ENCODE measurements at regions not wholly inside any gene's neighbourhood (a gene's known extent, or its start where the extent isn't known, plus 50 kb on each side); places are given as distances from the start of the nearest gene placed in this dataset.

- Histone ChIP-seq H3K4me1 (ENCODE audit: control insufficient read depth, insufficient read depth, low read length) (peaks cover 5% of the 10 kb centered on the region), H3K9ac (ENCODE audit: low read depth, low read length) (no peak overlapping the region), H3K27me3 (ENCODE audit: control insufficient read depth, insufficient read depth, low read length) (no peaks in the 10 kb centered on the region), H3K36me3 (ENCODE audit: control insufficient read depth, insufficient read depth, low read length) (no peaks in the 10 kb centered on the region), H3K4me3 (ENCODE audit: low read depth, low read length) (no peak overlapping the region), H3K9me3 (ENCODE audit: control insufficient read depth, insufficient read depth, low read length) (no peaks in the 10 kb centered on the region)
These were observed 265.3 kb upstream of the TCF4 start for GRCh38 chr18:55853268-55853667.

- Histone ChIP-seq H3K27me3 (ENCODE audit: control insufficient read depth, insufficient read depth, low read length) (no peaks in the 10 kb centered on the region), H3K4me1 (ENCODE audit: control insufficient read depth, insufficient read depth, low read length) (no peaks in the 10 kb centered on the region), H3K9ac (ENCODE audit: low read depth, low read length) (no peak overlapping the region), H3K36me3 (ENCODE audit: control insufficient read depth, insufficient read depth, low read length) (no peaks in the 10 kb centered on the region), H3K9me3 (ENCODE audit: control insufficient read depth, insufficient read depth, low read length) (no peaks in the 10 kb centered on the region), H3K4me3 (ENCODE audit: low read depth, low read length) (no peak overlapping the region)
These were observed 262.9 kb upstream of the TCF4 start for GRCh38 chr18:55850904-55851303.

DNA sequence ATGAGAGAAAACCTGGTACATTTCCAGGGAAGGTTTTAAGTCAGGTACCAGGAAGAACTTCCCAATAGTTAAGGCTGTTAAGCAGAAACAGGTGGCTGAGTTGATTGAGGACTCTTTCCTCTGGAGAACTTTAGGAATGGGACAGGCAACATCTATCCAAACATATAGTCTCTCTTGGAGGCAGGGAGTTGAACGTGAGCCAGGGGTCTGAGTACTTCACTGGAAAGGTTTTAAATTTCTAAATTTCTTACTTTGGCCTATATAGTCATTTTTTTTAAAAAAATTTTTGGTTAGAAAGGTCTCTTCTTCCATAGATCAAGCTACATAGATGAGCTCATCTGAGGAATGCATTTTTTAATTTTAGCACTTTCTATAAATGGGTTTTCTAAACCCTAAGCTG, 261.4 kb upstream of the TCF4 start:
- H3K9ac ChIP-seq (ENCODE audit: low read depth, low read length), result no peak overlapping the region
- no peaks in the 10 kb centered on the region for H3K9me3 ChIP-seq (ENCODE audit: control insufficient read depth, insufficient read depth, low read length)
- H3K27me3 ChIP-seq (ENCODE audit: control insufficient read depth, insufficient read depth, low read length), result no peaks in the 10 kb centered on the region
- H3K36me3 ChIP-seq (ENCODE audit: control insufficient read depth, insufficient read depth, low read length), result no peaks in the 10 kb centered on the region
- H3K4me1 ChIP-seq (ENCODE audit: control insufficient read depth, insufficient read depth, low read length), result peaks cover 1% of the 10 kb centered on the region
- H3K4me3 ChIP-seq (ENCODE audit: low read depth, low read length), result no peak overlapping the region

DNA sequence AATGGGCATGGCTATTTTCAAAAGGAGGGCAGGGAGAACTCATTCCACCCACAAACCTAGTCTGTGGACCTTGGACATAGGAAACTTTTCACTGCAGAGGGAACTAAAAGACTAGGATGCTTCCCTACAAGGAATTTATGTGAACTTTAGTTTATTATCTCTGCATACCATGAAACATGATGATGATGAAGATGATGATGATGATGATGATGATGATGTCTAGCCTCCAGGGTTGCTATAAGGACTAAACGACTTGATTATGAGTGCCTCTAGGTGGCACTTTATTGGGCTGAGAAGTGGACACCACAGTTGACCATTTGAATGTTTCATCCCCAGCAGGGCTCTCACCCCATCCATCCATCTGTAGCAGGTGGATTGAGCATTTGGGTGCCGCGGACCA, 260.0 kb upstream of the TCF4 start:
- Histone ChIP-seq H3K9me3 (ENCODE audit: control insufficient read depth, insufficient read depth, low read length) (no peaks in the 10 kb centered on the region), H3K4me1 (ENCODE audit: control insufficient read depth, insufficient read depth, low read length) (peaks cover 2% of the 10 kb centered on the region), H3K9ac (ENCODE audit: low read depth, low read length) (no peak overlapping the region), H3K27me3 (ENCODE audit: control insufficient read depth, insufficient read depth, low read length) (no peaks in the 10 kb centered on the region), H3K36me3 (ENCODE audit: control insufficient read depth, insufficient read depth, low read length) (no peaks in the 10 kb centered on the region), H3K4me3 (ENCODE audit: low read depth, low read length) (no peak overlapping the region)

DNA sequence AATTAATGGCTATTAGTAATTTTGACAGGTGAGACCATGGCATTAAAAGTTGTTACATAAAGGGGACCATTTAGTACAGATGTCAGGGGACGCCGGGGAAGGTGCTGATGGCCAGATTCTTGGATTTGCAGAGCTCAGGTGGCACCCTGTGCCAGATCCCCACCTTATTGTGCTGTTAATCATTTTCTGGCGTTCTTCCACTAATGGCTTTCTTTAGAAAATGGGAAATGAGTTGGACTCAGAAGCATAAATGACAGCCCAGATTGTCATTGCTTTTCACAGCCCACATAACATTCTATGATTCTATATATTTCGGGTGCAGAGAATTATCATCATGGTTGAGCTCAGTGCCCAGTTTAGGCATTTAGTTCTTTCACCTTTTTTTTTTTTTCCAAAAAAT, 257.2 kb upstream of the TCF4 start:
- H3K9me3 ChIP-seq (ENCODE audit: control insufficient read depth, insufficient read depth, low read length), result no peaks in the 10 kb centered on the region
- H3K4me3 ChIP-seq (ENCODE audit: low read depth, low read length), result no peak overlapping the region
- H3K4me1 ChIP-seq (ENCODE audit: control insufficient read depth, insufficient read depth, low read length), result peaks cover 2% of the 10 kb centered on the region
- H3K36me3 ChIP-seq (ENCODE audit: control insufficient read depth, insufficient read depth, low read length), result no peaks in the 10 kb centered on the region
- no peak overlapping the region for H3K9ac ChIP-seq (ENCODE audit: low read depth, low read length)
- no peaks in the 10 kb centered on the region for H3K27me3 ChIP-seq (ENCODE audit: control insufficient read depth, insufficient read depth, low read length)

GRCh38 chr18:55844382-55844781, 256.4 kb upstream of the TCF4 start:
- Histone ChIP-seq H3K36me3 (ENCODE audit: control insufficient read depth, insufficient read depth, low read length) (peaks cover 3% of the 10 kb centered on the region), H3K27me3 (ENCODE audit: control insufficient read depth, insufficient read depth, low read length) (no peaks in the 10 kb centered on the region), H3K9me3 (ENCODE audit: control insufficient read depth, insufficient read depth, low read length) (no peaks in the 10 kb centered on the region), H3K4me1 (ENCODE audit: control insufficient read depth, insufficient read depth, low read length) (peaks cover 2% of the 10 kb centered on the region), H3K9ac (ENCODE audit: low read depth, low read length) (no peak overlapping the region), H3K4me3 (ENCODE audit: low read depth, low read length) (no peak overlapping the region)

GRCh38 chr18:55841314-55841713, 253.3 kb upstream of the TCF4 start:
- Histone ChIP-seq H3K4me3 (ENCODE audit: low read depth, low read length) (no peak overlapping the region), H3K4me1 (ENCODE audit: control insufficient read depth, insufficient read depth, low read length) (peaks cover 2% of the 10 kb centered on the region), H3K36me3 (ENCODE audit: control insufficient read depth, insufficient read depth, low read length) (peaks cover 3% of the 10 kb centered on the region), H3K9ac (ENCODE audit: low read depth, low read length) (no peak overlapping the region), H3K9me3 (ENCODE audit: control insufficient read depth, insufficient read depth, low read length) (no peaks in the 10 kb centered on the region), H3K27me3 (ENCODE audit: control insufficient read depth, insufficient read depth, low read length) (no peaks in the 10 kb centered on the region)

DNA sequence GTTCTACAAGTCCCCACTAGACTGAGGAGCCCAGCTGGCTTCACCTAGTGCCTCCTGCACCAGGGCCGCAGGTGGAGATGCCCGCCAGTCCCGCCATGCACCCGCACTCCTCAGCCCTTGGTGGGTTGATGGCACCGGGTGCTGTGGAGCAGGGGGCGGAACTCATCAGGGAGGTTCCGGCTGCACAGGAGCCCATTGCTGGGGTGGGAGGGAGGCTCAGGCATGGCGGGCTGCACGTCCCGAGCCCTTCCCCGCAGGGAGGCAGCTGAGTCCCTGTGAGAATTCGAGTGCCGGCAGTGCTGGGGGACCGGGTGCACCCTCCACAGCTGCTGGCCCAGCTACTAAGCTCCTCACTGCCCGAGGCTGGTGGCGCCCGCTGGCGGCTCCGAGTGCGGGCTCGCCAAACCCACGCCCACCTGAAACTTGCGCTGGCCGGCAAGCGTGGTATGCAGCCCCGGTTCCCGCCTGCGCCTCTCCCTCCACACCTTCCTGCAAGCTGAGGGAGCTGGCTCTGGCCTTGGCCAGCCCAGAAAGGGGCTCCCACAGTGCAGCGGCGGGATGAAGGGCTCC, 252.7 kb upstream of the TCF4 start:
- Histone ChIP-seq H3K9me3 (ENCODE audit: control insufficient read depth, insufficient read depth, low read length) (no peaks in the 10 kb centered on the region), H3K4me1 (ENCODE audit: control insufficient read depth, insufficient read depth, low read length) (peaks cover 2% of the 10 kb centered on the region), H3K27me3 (ENCODE audit: control insufficient read depth, insufficient read depth, low read length) (no peaks in the 10 kb centered on the region), H3K4me3 (ENCODE audit: low read depth, low read length) (no peak overlapping the region), H3K9ac (ENCODE audit: low read depth, low read length) (no peak overlapping the region), H3K36me3 (ENCODE audit: control insufficient read depth, insufficient read depth, low read length) (peaks cover 3% of the 10 kb centered on the region)

DNA sequence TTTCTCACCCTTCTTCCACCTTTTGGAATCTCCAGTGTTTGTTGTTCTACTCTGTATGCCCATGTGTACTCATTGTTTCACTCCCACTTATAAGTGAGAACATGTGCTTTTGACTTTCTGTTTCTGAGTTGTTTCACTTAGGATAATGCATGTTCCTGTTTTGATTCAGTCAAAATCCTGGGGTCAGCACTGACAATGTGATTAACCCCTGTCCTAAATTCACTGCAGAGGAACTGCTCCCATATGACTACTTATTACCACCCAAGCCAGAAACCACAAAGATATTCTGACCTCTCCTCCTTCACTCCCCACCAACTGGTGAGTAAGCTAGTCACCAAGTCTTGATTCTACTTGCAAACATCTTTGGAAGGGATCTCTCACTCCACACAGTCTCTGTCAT, 251.4 kb upstream of the TCF4 start:
- H3K9ac ChIP-seq (ENCODE audit: low read depth, low read length), result no peak overlapping the region

DNA sequence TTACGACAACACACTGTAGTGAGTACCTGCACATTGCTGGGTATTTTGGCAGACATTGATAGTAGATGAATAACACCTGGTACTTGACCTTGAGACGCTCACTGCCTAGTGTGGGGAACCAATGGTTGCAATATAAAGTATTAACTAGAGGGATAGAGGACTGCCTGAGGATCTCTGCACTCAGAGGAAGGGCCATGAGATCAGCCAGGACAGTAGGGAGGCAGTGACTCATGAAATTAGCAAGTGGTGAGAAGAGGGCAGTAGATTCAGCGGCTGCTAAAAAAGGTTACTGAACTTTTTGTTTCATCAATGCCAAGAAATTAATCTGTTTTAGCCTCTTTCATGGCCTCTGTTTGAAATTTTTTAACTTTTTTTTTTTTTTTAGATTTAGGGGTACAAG, 250.8 kb upstream of the TCF4 start:
- Histone ChIP-seq H3K36me3 (ENCODE audit: control insufficient read depth, insufficient read depth, low read length) (peaks cover 3% of the 10 kb centered on the region), H3K9ac (ENCODE audit: low read depth, low read length) (no peak overlapping the region), H3K4me1 (ENCODE audit: control insufficient read depth, insufficient read depth, low read length) (no peaks in the 10 kb centered on the region), H3K4me3 (ENCODE audit: low read depth, low read length) (no peak overlapping the region), H3K9me3 (ENCODE audit: control insufficient read depth, insufficient read depth, low read length) (no peaks in the 10 kb centered on the region), H3K27me3 (ENCODE audit: control insufficient read depth, insufficient read depth, low read length) (no peaks in the 10 kb centered on the region)

More for the DNA sequence above, 251.4 kb upstream of the TCF4 start:
- Histone ChIP-seq H3K4me1 (ENCODE audit: control insufficient read depth, insufficient read depth, low read length) (peaks cover under 1% of the 10 kb centered on the region), H3K36me3 (ENCODE audit: control insufficient read depth, insufficient read depth, low read length) (peaks cover 3% of the 10 kb centered on the region), H3K27me3 (ENCODE audit: control insufficient read depth, insufficient read depth, low read length) (no peaks in the 10 kb centered on the region), H3K9me3 (ENCODE audit: control insufficient read depth, insufficient read depth, low read length) (no peaks in the 10 kb centered on the region), H3K4me3 (ENCODE audit: low read depth, low read length) (no peak overlapping the region)

GRCh38 chr18:55838319-55838718, 250.3 kb upstream of the TCF4 start:
- Histone ChIP-seq H3K27me3 (ENCODE audit: control insufficient read depth, insufficient read depth, low read length) (no peaks in the 10 kb centered on the region), H3K9ac (ENCODE audit: low read depth, low read length) (no peak overlapping the region), H3K4me3 (ENCODE audit: low read depth, low read length) (no peak overlapping the region), H3K4me1 (ENCODE audit: control insufficient read depth, insufficient read depth, low read length) (no peaks in the 10 kb centered on the region), H3K36me3 (ENCODE audit: control insufficient read depth, insufficient read depth, low read length) (peaks cover 3% of the 10 kb centered on the region), H3K9me3 (ENCODE audit: control insufficient read depth, insufficient read depth, low read length) (no peaks in the 10 kb centered on the region)

GRCh38 chr18:55833543-55833942, 245.6 kb upstream of the TCF4 start:
- Histone ChIP-seq H3K27me3 (ENCODE audit: control insufficient read depth, insufficient read depth, low read length) (no peaks in the 10 kb centered on the region), H3K9ac (ENCODE audit: low read depth, low read length) (no peak overlapping the region), H3K36me3 (ENCODE audit: control insufficient read depth, insufficient read depth, low read length) (no peaks in the 10 kb centered on the region), H3K9me3 (ENCODE audit: control insufficient read depth, insufficient read depth, low read length) (no peaks in the 10 kb centered on the region), H3K4me1 (ENCODE audit: control insufficient read depth, insufficient read depth, low read length) (no peaks in the 10 kb centered on the region), H3K4me3 (ENCODE audit: low read depth, low read length) (no peak overlapping the region)
